Lung (tissue), 11 donors: ENCODE measurements at regions not wholly inside any gene's neighbourhood (a gene's known extent, or its start where the extent isn't known, plus 50 kb on each side); places are given as distances from the start of the nearest gene placed in this dataset.

Source experiments
- ATAC-seq: fragments of 200-7000 bp; cut with Tn5 transposase; one replicate; pipeline ENCODE4 v1.9.1; 2020; ENCODE audit warnings: moderate number of reproducible peaks; ENCODE audit not compliant: insufficient read depth, low FRiP score
- DNase-seq, 3 donors: peaks; one replicate each; pipeline ENCODE4 v3.0.0-alpha.2; 2013 to 2017
- H3K27ac ChIP-seq, 2 donors: one replicate each; pipeline ENCODE4 v1.5.1; 2013; ENCODE audit warnings: mild to moderate bottlenecking in 2 of 2, moderate library complexity in 2 of 2, control low read depth in 1 of 2, inconsistent platforms in 1 of 2, low read depth in 1 of 2, low read length in 1 of 2
- H3K27me3 ChIP-seq, 3 donors: one replicate each; pipeline ENCODE4 v1.5.1; 2013; ENCODE audit warnings: low read length in 2 of 3; ENCODE audit not compliant: control insufficient read depth in 3 of 3, insufficient read depth in 3 of 3
- H3K36me3 ChIP-seq, 4 donors: one replicate each; pipeline ENCODE4 v1.5.1; 2013; ENCODE audit warnings: low read length in 4 of 4, mild to moderate bottlenecking in 1 of 4, moderate library complexity in 1 of 4; ENCODE audit not compliant: control insufficient read depth in 4 of 4, insufficient read depth in 4 of 4
- H3K4me1 ChIP-seq, 5 donors: one replicate each; pipeline ENCODE4 v1.5.1; 2013; ENCODE audit warnings: low read length in 5 of 5, mild to moderate bottlenecking in 2 of 5, moderate library complexity in 1 of 5; ENCODE audit not compliant: control insufficient read depth in 5 of 5, insufficient read depth in 5 of 5
- H3K4me3 ChIP-seq: one replicate; pipeline ENCODE4 v1.5.1; 2013; ENCODE audit warnings: mild to moderate bottlenecking, control low read depth, moderate library complexity
- H3K9ac ChIP-seq, 2 donors: one replicate each; pipeline ENCODE4 v1.5.1; 2013; ENCODE audit warnings: low read length in 2 of 2, control low read depth in 1 of 2; ENCODE audit not compliant: insufficient read depth in 1 of 2
- H3K9me3 ChIP-seq, 4 donors: one replicate each; pipeline ENCODE4 v1.5.1; 2013; ENCODE audit warnings: low read length in 3 of 4, mild to moderate bottlenecking in 1 of 4, moderate library complexity in 1 of 4; ENCODE audit not compliant: control insufficient read depth in 4 of 4, insufficient read depth in 3 of 4
- WGBS, 2 donors: extraction: QIAGEN DNeasy Blood & Tissue Kit; methylation state at CpG; one replicate each; pipeline ENCODE4 v1.1.7; 2013; 5-methylcytosine and 5-hydroxymethylcytosine counted together
- TF ChIP-seq, protein P1 (sequence below): IDR thresholded peaks from 2 replicates; pipeline ENCODE4 v1.5.1; 2012; ENCODE audit warnings: mild to moderate bottlenecking; ENCODE audit errors: control extremely low read depth, extremely low read depth
- donor health status: control.
- donor health status: control.
- donor health status: Bipolar disorder and iron deficiency.
- donor health status: healthy.
- donor health status: DM: yes; HTN: yes; CAD: no.

DNA sequence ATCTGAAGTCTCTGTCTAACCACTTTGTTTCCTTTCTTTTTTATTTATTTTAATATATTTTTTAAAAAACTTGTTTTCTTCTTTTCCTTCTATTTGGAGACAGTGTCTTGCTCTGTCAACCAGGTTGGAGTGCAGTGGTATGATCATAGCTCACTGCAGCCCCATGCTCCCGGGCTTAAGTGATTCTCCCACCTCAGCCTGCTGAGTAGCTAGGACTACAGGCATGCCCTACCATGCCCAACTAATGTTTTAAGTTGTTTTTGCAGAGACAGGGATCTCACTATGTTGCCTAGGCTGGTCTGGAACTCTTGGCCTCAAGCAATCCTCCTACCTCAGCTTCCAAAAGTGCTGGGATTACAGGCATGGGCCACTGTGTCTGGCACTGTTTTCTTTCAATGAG, 81.1 kb upstream of the TLK1 start:
- WGBS, 2 donors = 78 to 91% methylated on average over 1 of the region's 1 CpG
- TF ChIP-seq, protein P1, sequence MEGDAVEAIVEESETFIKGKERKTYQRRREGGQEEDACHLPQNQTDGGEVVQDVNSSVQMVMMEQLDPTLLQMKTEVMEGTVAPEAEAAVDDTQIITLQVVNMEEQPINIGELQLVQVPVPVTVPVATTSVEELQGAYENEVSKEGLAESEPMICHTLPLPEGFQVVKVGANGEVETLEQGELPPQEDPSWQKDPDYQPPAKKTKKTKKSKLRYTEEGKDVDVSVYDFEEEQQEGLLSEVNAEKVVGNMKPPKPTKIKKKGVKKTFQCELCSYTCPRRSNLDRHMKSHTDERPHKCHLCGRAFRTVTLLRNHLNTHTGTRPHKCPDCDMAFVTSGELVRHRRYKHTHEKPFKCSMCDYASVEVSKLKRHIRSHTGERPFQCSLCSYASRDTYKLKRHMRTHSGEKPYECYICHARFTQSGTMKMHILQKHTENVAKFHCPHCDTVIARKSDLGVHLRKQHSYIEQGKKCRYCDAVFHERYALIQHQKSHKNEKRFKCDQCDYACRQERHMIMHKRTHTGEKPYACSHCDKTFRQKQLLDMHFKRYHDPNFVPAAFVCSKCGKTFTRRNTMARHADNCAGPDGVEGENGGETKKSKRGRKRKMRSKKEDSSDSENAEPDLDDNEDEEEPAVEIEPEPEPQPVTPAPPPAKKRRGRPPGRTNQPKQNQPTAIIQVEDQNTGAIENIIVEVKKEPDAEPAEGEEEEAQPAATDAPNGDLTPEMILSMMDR = no peak
- H3K27me3 ChIP-seq = no peaks in the 10 kb centered on the region
- no peak overlapping the region for H3K9ac ChIP-seq
- ATAC-seq (no peak), DNase-seq (no peak)
- peaks cover 0 to 11% (median 2%) of the 10 kb centered on the region in 4 donors for H3K9me3 ChIP-seq
- H3K4me1 ChIP-seq = no peaks in the 10 kb centered on the region
- no peaks in the 10 kb centered on the region for H3K36me3 ChIP-seq
- no peak overlapping the region for H3K27ac ChIP-seq
- no peak overlapping the region for H3K4me3 ChIP-seq

- Histone ChIP-seq H3K27ac (no peak overlapping the region), H3K4me3 (no peak overlapping the region), H3K4me1 (no peaks in the 10 kb centered on the region), H3K36me3 (no peaks in the 10 kb centered on the region), H3K27me3 (no peaks in the 10 kb centered on the region), H3K9me3 (peaks cover 0 to 5% (median 0%) of the 10 kb centered on the region in 4 donors), H3K9ac (no peak overlapping the region)
- TF ChIP-seq, protein P1 = no peak
- ATAC-seq = no peak
- no peak for DNase-seq
- WGBS, 2 donors = 46 to 73% methylated on average over 4 of the region's 4 CpGs
Observed at GRCh38 chr2:171238946-171239345, 78.3 kb upstream of the TLK1 start.

- Histone ChIP-seq H3K4me3 (no peak overlapping the region), H3K4me1 (no peaks in the 10 kb centered on the region), H3K9me3 (peaks cover 0 to 5% (median 0%) of the 10 kb centered on the region in 4 donors), H3K36me3 (no peaks in the 10 kb centered on the region), H3K27me3 (no peaks in the 10 kb centered on the region), H3K27ac (no peak overlapping the region), H3K9ac (no peak overlapping the region)
- ATAC-seq (no peak), DNase-seq (no peak)
- WGBS, 2 donors = 28 to 62% methylated on average over 5 of the region's 5 CpGs
- TF ChIP-seq, protein P1 = no peak
Observed at GRCh38 chr2:171237751-171238505, 77.2 kb upstream of the TLK1 start.
